HepG2 (cell line): ENCODE measurements at regions not wholly inside any gene's neighbourhood (a gene's known extent, or its start where the extent isn't known, plus 50 kb on each side); places are given as distances from the start of the nearest gene placed in this dataset.

Experiments used
- ATF6 ChIP-seq: sonication (generic); formaldehyde crosslinking; conservative IDR thresholded peaks from 2 replicates; pipeline ENCODE4 v1.4.0; 2020; ENCODE audit warnings: missing genetic modification reagents
- BRCA1 ChIP-seq: sonication (generic); formaldehyde crosslinking; IDR thresholded peaks from 2 replicates; pipeline ENCODE4 v1.4.0; 2020; ENCODE audit warnings: missing genetic modification reagents
- NFIC ChIP-seq: IDR thresholded peaks from 2 replicates; pipeline ENCODE4 v1.6.1; 2012; ENCODE audit warnings: mild to moderate bottlenecking, low read length, inconsistent platforms
- NONO ChIP-seq, 2 experiments: fragments of 450-650 bp in 1 of 2; sonication (generic) in 1 of 2; formaldehyde crosslinking in 1 of 2; IDR thresholded peaks in 1 of 2; conservative IDR thresholded peaks in 1 of 2; 2 replicates each; pipeline versions ENCODE4 v1.6.1 to v1.8.0; 2017 to 2022; ENCODE audit warnings: mild to moderate bottlenecking in 1 of 2, missing genetic modification reagents in 1 of 2, moderate library complexity in 1 of 2
- POLR2AphosphoS5 ChIP-seq: IDR thresholded peaks from 2 replicates; pipeline ENCODE4 v1.6.1; 2012; ENCODE audit warnings: low read depth, low read length
- RAD21 ChIP-seq: fragments of 450-650 bp; formaldehyde crosslinking; IDR thresholded peaks from 2 replicates; pipeline ENCODE4 v1.5.0; 2020; ENCODE audit warnings: mild to moderate bottlenecking
- RFX5 ChIP-seq: IDR thresholded peaks from 2 replicates; pipeline ENCODE4 v1.6.1; 2011; ENCODE audit warnings: low read depth, low read length, improper control_type of control experiment
- TFE3 ChIP-seq: IDR thresholded peaks from 2 replicates; pipeline ENCODE4 v1.6.1; 2016
- ZNF615 ChIP-seq: sonication (generic); formaldehyde crosslinking; IDR thresholded peaks from 2 replicates; pipeline ENCODE4 v1.5.0; 2020; ENCODE audit warnings: mild to moderate bottlenecking, missing genetic modification reagents, borderline replicate concordance
- ZNF768 ChIP-seq: sonication (generic); formaldehyde crosslinking; IDR thresholded peaks from 2 replicates; pipeline ENCODE4 v1.4.0; 2020; ENCODE audit warnings: missing genetic modification reagents
- TF ChIP-seq, protein P1 (sequence below): sonication (generic); formaldehyde crosslinking; IDR thresholded peaks from 2 replicates; pipeline ENCODE4 v1.5.0; 2020; ENCODE audit warnings: mild to moderate bottlenecking, missing genetic modification reagents, moderate library complexity

DNA sequence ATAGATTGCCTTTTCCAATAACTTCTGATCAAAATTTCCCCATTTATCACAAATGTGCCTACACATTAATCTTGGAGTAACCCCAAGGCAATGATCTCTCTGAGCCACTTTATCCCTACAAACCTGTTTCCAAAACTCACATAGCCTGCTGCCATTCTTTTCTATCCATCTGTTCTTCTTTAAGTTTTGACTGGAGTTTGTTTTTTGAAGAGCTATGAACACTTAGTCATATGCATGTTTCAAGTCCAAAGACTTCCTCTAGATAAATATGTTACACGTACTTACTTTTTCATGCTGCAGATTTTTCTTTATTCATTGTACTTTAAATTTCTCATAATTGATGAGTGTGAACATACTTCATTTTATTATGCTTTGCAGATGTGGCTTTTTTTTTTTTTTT, 488.9 kb upstream of the CITED2 start:
- TF ChIP-seq NFIC (no peak), NONO (IDR thresholded peaks at IDR 0.05) (no peak), NONO (CRISPR knock-in tag; conservative IDR thresholded peaks at IDR 0.05) (no peak), ATF6 (CRISPR knock-in tag) (no peak), ZNF768 (no peak), BRCA1 (CRISPR knock-in tag) (no peak), TFE3 (no peak), ZNF615 (no peak), POLR2AphosphoS5 (no peak), RAD21 (CRISPR knock-in tag) (no peak), RFX5 (no peak)
- TF ChIP-seq, protein P1, sequence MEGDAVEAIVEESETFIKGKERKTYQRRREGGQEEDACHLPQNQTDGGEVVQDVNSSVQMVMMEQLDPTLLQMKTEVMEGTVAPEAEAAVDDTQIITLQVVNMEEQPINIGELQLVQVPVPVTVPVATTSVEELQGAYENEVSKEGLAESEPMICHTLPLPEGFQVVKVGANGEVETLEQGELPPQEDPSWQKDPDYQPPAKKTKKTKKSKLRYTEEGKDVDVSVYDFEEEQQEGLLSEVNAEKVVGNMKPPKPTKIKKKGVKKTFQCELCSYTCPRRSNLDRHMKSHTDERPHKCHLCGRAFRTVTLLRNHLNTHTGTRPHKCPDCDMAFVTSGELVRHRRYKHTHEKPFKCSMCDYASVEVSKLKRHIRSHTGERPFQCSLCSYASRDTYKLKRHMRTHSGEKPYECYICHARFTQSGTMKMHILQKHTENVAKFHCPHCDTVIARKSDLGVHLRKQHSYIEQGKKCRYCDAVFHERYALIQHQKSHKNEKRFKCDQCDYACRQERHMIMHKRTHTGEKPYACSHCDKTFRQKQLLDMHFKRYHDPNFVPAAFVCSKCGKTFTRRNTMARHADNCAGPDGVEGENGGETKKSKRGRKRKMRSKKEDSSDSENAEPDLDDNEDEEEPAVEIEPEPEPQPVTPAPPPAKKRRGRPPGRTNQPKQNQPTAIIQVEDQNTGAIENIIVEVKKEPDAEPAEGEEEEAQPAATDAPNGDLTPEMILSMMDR (CRISPR knock-in tag) = no peak
